HG03354 (cell line): ENCODE measurements at regions not wholly inside any gene's neighbourhood (a gene's known extent, or its start where the extent isn't known, plus 50 kb on each side); places are given as distances from the start of the nearest gene placed in this dataset.

Source experiments
- ATAC-seq: cut with Tn5 transposase; IDR thresholded peaks from one replicate; pipeline ENCODE4 v1.9.1; 2021; ENCODE audit warnings: mild to moderate bottlenecking; ENCODE audit not compliant: unreplicated experiment, poor library complexity, severe bottlenecking

- ATAC-seq: no peak
Measured at GRCh38 chr5:133811168-133811567, 157.3 kb downstream of the C5orf15 start.

- ATAC-seq: no peak
Measured at GRCh38 chr5:133809801-133810200, 158.6 kb downstream of the C5orf15 start.

GRCh38 chr5:133807348-133807747 lies 161.1 kb downstream of the C5orf15 start:
- ATAC-seq: no peak

- no peak for ATAC-seq
Measured at GRCh38 chr5:133806847-133807246, 161.6 kb downstream of the C5orf15 start.

- no peak for ATAC-seq
Measured at GRCh38 chr5:133801955-133802751, 166.3 kb downstream of the C5orf15 start.

GRCh38 chr5:133801431-133801830 lies 167.0 kb downstream of the C5orf15 start:
- no peak for ATAC-seq

- no peak for ATAC-seq
Measured at GRCh38 chr5:133799571-133800237, 168.7 kb downstream of the C5orf15 start.

- ATAC-seq: no peak
Measured at GRCh38 chr5:133797167-133797566, 171.3 kb downstream of the C5orf15 start.

GRCh38 chr5:133796186-133796585 lies 172.2 kb downstream of the C5orf15 start:
- ATAC-seq: no peak

- no peak for ATAC-seq
Measured at GRCh38 chr5:133794771-133795415, 173.5 kb downstream of the C5orf15 start.

GRCh38 chr5:133793756-133794465 lies 174.5 kb downstream of the C5orf15 start:
- ATAC-seq: no peak

- no peak for ATAC-seq
Measured at GRCh38 chr5:133792655-133793054, 175.8 kb downstream of the C5orf15 start.

- ATAC-seq: no peak
Measured at GRCh38 chr5:133792024-133792423, 176.4 kb downstream of the C5orf15 start.

- ATAC-seq: no peak
Measured at GRCh38 chr5:133790898-133791297, 177.5 kb downstream of the C5orf15 start.

GRCh38 chr5:133789428-133789827 lies 177.1 kb upstream of the FSTL4 start:
- ATAC-seq: no peak

- no peak for ATAC-seq
Measured at GRCh38 chr5:133788121-133788520, 175.8 kb upstream of the FSTL4 start.

- ATAC-seq: no peak
Measured at GRCh38 chr5:133786420-133786819, 174.1 kb upstream of the FSTL4 start.

- ATAC-seq: no peak
Measured at GRCh38 chr5:133785182-133785581, 172.8 kb upstream of the FSTL4 start.

GRCh38 chr5:133783481-133783880 lies 171.1 kb upstream of the FSTL4 start:
- no peak for ATAC-seq

- ATAC-seq: no peak
Measured at GRCh38 chr5:133782736-133783135, 170.4 kb upstream of the FSTL4 start.
